HG03280 (cell line): ENCODE measurements at regions not wholly inside any gene's neighbourhood (a gene's known extent, or its start where the extent isn't known, plus 50 kb on each side); places are given as distances from the start of the nearest gene placed in this dataset.
"Not testable (repeated sequence)": the region's sequence is repeated elsewhere in the genome, so short reads cannot be mapped to it uniquely, and the experiment has no call there.

Experiments used
- ATAC-seq: cut with Tn5 transposase; IDR thresholded peaks from one replicate; pipeline ENCODE4 v1.9.1; 2021; ENCODE audit warnings: mild to moderate bottlenecking, moderate library complexity; ENCODE audit not compliant: unreplicated experiment

GRCh38 chr18:34350778-34351177 lies 126.1 kb upstream of the NOL4 start:
- no peak for ATAC-seq

DNA sequence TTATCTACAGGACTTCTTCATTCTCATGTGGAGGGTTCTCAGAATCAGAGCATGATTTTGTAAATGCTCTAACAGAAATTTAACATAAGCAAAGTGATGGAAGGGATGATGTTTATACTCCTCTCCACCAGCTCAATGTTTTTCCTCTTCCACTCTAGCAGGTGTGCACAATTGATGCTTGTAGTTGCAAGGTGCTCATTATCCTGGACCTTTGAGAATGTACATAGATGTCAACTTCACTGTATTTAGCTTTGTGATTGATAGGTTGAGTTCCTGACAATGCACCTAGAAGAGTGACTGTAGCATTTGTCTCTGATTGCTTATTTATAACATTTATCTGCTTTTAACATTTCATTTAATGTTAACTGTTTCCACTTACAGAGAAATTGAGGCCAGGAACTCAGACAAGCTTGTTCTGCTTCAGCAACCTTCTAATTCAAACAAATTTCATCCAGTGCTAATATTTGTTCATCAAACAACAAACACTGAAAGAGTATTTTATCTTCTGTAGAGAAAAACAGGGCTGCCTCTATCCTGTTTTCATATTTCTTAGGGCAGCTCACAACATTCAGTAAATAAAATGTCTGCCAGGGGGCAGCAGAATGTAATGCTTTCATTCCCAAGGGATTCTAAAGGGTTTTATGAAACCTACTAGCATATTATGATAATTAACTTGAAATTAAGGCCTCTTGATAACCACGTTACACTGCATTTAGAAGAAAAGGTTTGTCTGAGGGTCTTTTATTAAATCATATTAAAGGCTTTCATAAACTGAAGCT lies 127.9 kb upstream of the NOL4 start:
- ATAC-seq, result no peak

DNA sequence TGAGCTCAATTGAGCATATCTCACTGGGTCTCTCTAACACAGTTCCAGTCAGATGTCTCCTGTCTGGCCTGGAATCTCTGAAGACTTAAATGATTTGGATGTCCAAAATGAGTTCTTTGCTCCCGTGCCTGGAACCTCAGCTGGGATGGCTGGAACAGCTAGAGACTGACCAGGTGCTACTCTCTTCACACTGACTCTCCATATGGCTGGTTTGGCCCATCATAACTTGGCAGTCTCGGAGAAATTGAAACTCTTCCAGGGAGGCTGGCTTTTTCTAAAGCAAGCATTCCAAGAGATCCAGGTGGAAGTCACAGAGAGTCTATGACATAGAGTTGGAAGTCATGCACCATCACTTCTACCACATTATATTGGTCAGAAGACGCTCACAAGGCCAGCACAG lies 129.6 kb upstream of the NOL4 start:
- no peak for ATAC-seq

GRCh38 chr18:34357944-34358580 lies 133.3 kb upstream of the NOL4 start:
- ATAC-seq, result no peak

- peak; percentile 79 for ATAC-seq
These were observed 134.2 kb upstream of the NOL4 start for GRCh38 chr18:34358923-34359322.

DNA sequence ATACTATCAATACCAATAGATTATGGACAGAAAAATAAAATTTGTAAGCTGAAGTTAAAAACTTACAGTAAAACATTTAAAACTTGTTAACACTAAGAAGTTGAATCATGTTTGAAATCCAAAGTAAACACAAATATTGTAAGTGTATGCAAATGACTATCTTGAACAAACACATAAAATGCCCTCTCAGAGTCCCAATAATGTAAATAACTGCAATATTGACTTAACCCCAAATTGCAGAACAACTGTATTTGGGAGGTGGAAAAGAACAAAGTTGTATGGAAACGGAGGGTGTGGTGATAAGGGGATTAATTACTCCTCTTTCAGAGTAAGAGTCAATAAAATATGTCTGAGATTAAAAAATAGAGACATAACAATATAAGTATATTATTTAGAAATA lies 140.0 kb upstream of the NOL4 start:
- ATAC-seq, result no peak

DNA sequence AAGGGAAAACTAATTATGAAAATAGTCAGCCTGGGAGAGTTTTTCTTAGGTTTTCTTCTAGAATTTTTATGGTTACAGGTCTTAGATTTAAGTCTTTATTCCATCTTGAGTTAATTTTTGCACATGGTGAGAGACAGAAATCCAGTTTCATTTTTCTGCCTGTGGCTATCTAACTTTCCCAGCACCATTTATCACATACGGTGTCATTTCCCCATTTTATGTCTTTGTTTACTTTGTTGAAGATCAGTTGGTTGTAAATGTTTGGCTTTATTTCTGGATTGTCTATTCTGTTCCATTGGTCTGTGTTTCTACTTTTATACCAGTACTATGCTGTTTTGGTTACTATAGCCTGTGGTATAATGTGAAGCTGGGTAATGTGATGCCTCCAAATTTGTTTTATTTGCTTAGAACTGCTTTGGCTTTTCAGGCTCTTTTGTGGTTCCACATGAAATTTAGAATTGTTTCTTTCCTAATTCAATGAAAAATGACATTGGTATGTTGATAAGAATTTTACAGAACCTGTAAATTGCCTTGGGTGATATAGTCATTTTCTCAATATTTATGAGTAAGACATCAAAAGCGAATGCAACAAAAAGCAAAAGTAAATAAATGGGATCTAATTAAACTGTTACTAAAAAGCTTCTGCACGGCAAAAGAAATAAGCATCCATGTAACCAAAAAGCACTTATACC lies 146.1 kb upstream of the NOL4 start:
- no peak for ATAC-seq

- ATAC-seq, result no peak
These were observed 155.6 kb upstream of the NOL4 start for GRCh38 chr18:34380326-34380725.

- no peak for ATAC-seq
These were observed 160.6 kb upstream of the NOL4 start for GRCh38 chr18:34385311-34385710.

- no peak for ATAC-seq
These were observed 162.1 kb upstream of the NOL4 start for GRCh38 chr18:34386803-34387202.

- ATAC-seq, result no peak
These were observed 172.7 kb upstream of the NOL4 start for GRCh38 chr18:34397286-34397896.

DNA sequence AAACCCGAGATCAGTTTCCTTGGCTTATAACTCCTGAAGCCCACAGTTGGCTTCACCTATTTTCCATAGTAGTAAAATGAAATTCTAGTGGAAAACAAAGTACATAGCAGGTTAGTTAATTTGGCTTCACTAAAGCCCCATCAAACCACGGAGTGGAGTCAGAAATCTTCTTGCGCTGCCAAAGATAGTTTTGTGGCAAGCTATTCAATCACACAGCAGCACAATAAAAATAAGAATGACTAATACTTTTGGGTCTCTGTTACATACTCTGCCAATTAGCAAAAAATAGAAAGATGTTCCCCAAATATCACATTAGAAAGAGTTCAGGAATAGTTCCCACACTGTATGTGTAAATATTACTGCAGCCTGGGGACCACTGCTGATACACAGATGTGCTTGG lies 175.2 kb upstream of the NOL4 start:
- no peak for ATAC-seq

- no peak for ATAC-seq
These were observed 176.1 kb upstream of the NOL4 start for GRCh38 chr18:34400834-34401233.

DNA sequence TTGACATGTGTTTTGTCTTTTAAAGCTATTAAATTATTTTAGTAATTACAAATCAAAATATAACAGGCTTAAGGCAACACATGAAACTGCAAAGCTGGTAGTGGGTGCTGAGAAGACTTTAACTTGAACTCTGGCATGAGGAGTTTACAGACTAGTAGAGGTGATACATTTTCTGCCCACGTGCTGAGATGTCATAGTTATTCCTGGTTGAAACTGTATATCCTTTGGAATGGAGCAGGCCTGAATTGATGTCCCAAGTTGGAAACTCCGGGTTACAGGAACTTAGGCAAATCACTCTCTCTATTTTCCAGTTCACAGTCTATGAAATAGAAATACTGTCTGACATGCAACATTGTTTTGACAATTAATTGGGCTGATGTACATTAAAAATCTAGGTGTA lies 177.1 kb upstream of the NOL4 start:
- no peak for ATAC-seq

DNA sequence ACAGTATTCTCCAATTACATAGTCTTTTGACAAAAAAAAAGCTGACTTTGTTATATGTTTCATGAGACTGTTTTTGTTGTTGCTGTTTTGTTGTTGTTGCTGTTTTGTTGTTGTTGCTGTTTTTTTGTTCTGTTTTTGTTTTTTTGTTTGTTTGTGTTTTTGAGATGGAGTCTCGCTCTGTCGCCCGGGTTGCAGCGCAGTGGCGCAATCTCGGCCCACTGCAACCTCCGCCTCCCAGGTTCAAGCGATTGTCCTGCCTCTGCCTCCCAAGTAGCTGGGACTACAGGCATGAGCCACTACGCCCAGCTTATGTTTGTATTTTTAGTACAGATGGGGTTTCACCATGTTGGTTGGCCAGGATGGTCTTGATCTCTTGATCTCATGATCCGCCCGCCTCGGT lies 182.8 kb upstream of the NOL4 start:
- ATAC-seq, result not testable (repeated sequence)

- no peak for ATAC-seq
These were observed 187.2 kb upstream of the NOL4 start for GRCh38 chr18:34411952-34412351.

- no peak for ATAC-seq
These were observed 206.3 kb upstream of the NOL4 start for GRCh38 chr18:34431042-34431441.

- no peak for ATAC-seq
These were observed 219.9 kb upstream of the NOL4 start for GRCh38 chr18:34444622-34445021.

GRCh38 chr18:34448662-34449061 lies 223.9 kb upstream of the NOL4 start:
- no peak for ATAC-seq

GRCh38 chr18:34457761-34458160 lies 233.0 kb upstream of the NOL4 start:
- ATAC-seq, result no peak

DNA sequence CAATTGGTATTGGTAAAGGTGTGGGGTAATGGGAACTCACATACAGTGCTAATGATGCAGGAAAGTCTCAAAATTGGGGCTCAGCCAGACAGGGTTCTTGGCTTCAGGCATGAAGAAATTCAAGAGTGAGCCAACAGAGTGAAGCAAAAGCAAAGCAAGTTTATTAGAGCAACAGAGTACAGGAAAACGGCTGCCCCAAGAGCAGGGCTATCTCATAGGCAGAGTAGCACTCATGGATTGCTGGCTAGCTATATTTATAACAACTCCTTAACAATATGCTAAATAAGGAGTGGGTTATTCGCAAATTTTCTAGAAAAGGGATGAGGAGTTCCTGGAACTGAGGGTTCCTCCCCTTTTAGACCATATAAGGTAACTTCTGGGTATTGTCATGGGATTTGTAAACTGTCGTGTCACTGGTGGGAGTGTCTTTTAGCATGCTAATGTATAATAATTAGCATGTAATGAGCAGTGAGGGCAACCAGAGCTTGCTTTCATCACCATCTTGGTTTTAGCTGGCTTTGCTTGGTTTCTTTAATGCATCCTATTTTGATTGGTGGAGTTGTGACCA lies 233.8 kb upstream of the NOL4 start:
- no peak for ATAC-seq
